ENCODE measurements at regions not wholly inside any gene's neighbourhood (a gene's known extent, or its start where the extent isn't known, plus 50 kb on each side); places are given as distances from the start of the nearest gene placed in this dataset.
A peak's percentile ranks its signal among the peaks of the same experiment; 100 is the strongest.
"Not testable (repeated sequence)": the region's sequence is repeated elsewhere in the genome, so short reads cannot be mapped to it uniquely, and the experiment has no call there.

DNA sequence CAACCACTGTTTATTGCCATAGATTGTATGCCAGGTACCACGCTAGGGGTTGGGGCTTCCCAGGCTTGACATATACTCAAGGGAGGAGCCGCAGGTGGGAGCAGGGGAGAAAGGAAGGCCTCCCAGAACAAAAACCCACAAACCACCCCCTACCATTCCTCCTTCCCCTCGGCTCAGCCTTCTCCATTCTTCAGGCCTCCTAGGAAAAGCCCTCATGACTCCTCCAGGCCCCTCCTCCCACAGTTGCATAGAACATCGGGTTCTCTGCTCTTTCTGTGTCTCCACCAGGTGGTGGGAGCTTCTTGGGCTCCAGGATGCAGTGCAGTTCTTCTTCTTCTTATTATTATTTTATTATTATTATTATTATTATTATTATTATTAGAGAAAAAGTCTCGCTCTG, 80.3 kb downstream of the ZFP36L2 start:
- DNase-seq, result no peak

DNA sequence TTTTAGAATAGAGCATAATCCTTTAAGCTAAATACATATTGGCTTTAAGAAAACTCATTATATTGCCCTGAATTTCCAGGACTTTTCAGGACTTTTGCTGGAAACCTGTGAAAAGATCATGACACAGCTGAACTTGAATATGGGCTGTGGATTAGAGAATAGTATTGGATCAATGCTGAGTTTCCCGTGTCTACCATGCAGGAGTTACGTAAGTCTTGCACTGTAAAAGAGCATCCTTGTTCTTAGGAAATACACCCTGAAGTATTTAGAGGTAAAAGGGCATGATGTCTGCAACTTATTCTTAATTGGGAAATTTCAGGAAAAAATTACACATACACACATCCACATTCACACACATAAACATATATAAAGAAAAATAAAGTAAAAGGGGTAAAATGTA, 82.1 kb downstream of the ZFP36L2 start:
- DNase-seq, result no peak

DNA sequence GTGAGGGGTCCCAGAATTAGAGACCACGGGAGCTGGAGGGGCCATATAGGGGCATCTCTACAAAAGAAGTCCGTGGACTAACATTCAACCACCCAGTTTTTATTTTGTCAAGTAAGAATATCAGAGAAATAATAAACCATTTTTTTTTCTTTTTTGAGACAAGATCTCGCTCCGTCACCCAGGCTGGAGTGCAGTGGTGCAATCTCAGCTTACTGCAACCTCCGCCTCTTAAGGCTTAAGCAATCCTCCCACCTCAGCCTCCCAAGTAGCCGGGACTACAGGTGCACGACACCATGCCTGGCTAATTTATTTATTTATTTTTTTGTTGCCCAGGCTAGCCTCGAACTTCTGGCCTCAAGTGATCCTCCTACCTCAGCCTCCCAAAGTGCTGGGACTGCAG, 82.7 kb downstream of the ZFP36L2 start:
- DNase-seq, result no peak

DNA sequence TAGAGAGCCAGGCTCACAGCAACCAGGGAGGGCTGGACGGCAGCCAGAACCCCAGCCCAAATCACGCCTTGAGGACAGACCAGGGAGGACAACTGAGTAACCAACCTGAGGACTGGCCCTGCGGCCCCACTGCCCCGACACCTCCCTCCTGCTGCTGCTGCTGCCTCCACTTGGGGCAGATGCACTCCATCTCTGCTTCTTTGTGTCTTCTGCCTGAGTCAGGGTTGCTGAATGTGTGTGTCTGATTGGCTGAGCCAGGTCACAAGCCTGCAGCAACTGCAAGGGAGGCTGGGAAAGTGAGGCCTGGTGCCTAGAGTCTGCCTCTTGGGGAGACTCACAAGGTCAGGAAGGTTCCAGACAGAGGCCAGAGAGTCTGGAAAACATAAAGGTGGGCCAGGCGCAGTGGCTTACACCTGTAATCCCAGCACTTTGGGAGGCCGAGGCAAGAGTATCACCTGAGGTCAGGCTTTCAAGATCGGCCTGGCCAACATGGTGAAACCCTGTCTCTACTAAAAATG, 83.4 kb downstream of the ZFP36L2 start:
- DNase-seq, result peak; percentile 53

DNA sequence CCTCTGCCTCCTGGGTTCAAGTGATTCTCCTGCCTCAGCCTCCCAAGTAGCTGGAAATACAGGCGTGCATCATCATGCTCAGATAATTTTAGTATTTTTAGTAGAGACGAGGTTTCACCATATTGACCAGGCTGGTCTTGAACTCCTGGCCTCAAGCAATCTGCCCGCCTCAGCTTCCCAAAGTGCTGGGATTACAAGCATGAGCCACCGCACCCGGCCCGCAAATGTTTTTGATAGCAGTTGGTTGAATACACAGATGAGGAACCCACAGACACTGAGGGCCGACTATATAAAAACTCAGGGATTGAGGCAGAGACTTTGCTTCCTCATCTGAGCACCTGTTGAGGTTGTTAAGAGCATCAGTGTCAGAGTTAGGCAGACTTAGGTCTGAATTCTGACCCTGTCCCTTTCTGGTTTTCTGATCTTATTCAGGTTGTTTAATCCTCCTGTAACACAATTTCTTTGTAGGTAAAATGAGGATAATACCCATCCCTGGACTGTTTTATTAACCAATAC, 84.7 kb downstream of the ZFP36L2 start:
- DNase-seq, result not testable (repeated sequence)

DNA sequence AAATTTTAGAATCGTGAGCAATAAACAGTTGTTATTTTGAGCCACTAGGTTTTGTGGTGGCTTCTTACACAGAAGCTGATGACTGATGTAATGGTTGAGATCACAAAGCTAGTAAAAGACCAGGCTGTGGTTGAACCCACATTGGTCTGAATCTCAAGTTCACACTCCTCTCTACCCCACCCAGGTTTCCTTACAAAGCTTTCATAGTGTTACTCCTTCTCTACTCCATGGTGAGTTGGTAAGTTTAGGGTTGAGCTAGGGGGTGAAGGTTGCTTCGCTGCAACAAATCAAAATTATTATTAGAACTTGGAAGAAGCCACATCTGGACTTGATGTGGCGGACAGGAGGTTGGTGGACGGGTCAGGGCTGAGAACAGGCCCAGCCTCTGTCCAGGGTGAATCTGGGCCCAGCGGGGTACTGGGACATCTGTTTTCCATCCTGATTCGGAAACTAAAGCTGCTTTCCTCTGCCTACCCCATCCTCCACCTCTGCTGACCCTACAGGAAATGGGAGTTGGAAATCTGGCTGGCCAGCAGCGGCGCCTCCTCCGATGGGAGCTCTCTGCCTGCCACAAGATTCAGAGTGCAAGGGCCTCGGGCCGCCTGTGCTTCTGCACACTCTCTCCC, 86.3 kb downstream of the ZFP36L2 start:
- peak; percentile 56 for DNase-seq

DNA sequence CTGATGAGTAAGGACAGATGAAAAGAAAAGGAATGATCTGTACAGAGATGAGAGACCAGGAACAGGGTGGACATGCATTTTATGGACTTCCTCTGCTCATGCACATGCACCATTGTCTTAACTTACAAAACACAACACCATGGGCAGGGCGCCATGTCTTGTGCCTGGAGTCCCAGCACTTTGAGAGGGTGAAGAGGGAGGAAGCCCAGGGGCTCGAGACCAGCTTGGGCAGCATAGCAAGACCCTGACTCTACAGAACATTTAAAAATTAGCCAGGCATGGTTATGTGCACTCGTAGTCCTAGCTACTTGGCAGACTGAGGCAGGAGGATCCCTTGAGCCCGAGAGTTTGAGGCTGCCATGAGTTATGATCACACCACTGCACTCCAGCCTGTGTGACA, 86.9 kb downstream of the ZFP36L2 start:
- DNase-seq, result no peak

DNA sequence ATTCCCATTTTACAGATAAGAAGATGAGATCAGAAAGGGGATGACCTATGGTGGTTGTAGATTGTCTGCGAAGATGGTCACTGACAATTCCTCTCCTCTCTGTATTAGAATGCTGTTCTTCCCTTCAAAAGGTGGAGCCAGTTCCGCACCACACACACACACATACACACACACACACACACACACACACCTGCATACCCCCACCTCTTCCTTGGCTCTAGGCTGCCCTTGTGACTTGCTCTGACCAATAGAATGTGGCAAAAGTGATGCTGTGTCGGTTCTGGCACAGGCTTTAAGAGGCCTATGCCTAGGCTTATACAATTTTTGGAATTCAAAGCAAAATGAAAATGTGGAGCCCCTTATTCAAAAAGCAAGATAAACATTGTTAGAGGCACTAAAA, 88.0 kb downstream of the ZFP36L2 start:
- DNase-seq, result no peak

DNA sequence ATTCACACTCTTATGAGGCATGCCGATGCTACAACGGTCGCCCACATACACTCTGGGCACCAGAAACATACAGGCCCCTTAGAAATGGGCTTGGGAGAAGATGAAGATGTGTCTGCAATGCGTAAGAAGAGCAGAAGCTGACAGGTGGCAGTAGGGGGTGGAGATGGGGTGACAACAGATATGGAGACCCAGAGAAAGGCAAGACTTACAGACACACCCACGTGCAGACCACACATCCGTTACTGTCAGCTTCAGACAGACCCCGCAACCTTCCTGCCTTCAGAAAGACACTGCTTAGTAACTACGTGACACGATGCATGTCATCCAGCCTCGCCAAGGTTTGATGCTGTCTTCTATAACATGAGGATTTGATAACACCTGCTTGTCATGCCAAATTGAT, 89.5 kb downstream of the ZFP36L2 start:
- peak; percentile 84 for DNase-seq

DNA sequence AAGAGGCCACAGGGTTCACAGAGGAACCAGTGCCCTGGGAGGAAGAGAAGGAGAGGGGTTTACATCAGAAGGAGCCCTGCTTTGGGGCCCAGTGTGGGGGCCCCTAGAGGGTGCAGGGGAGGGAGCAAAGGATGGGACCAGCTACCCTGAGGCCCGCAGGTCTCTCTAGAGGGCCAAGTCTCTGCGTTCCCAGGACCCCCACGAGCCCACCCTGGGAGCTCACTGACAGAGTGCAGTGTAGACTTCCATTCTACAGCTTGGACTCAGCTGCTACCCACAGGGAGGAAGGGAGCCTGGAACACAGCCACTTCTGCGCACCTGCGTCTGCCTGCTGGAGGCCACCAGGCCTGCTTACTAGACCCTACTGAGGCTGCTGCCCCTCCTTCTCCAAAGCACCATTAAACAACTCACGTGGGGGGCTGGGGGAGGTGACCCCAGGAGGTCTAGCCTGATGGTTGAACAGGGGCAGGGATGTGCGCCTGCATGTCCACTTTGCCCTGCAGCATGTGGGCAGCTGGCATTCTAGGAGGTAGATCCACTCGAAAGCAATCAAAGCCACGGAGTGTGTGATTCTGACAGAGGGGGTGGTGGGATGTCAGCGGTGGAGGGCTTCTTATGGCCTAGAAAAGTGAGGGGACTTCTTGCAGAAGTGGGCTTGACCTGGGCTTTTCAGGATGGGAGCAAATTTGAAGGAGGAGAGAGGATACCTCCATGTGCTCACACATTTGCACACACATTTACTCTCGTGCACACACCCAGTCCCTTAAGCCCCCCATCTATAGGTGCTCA, 90.2 kb downstream of the ZFP36L2 start:
- DNase-seq, result no peak

DNA sequence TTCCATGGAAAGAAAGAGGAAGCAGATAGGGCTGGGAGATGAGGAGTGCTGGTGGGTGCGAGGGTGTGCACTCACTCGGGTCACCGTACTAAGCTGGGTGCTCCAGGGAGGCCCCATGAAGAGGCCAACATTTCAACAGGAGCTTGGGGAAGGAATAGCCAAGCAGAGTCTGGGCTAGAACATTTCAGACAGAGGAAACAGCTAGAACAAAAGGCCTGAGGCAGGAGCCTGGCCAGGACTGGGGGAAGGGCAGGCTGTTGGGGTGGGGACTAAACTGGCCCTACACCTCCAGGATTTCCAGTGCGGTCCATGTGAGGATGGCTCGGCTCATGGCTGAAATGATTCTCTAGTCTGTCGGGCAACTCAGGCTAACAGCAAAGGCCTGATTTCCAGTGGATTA, 90.8 kb downstream of the ZFP36L2 start:
- no peak for DNase-seq

DNA sequence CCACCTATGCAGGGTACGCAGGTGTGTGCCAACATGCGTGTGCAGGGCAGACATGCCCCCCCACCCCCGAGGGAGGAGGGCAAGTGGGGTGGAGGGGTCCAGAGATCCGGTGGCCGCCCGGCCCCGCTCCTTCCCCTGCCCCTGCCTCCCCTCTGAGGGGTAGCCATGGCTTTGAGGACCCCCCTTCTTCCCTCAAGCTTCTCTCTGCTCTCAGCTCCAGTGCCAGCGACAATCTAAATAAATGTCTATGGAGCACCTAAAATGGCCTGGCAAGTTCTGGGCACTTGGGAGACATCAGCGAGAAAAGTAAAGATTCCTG, 91.9 kb downstream of the ZFP36L2 start:
- no peak for DNase-seq

DNA sequence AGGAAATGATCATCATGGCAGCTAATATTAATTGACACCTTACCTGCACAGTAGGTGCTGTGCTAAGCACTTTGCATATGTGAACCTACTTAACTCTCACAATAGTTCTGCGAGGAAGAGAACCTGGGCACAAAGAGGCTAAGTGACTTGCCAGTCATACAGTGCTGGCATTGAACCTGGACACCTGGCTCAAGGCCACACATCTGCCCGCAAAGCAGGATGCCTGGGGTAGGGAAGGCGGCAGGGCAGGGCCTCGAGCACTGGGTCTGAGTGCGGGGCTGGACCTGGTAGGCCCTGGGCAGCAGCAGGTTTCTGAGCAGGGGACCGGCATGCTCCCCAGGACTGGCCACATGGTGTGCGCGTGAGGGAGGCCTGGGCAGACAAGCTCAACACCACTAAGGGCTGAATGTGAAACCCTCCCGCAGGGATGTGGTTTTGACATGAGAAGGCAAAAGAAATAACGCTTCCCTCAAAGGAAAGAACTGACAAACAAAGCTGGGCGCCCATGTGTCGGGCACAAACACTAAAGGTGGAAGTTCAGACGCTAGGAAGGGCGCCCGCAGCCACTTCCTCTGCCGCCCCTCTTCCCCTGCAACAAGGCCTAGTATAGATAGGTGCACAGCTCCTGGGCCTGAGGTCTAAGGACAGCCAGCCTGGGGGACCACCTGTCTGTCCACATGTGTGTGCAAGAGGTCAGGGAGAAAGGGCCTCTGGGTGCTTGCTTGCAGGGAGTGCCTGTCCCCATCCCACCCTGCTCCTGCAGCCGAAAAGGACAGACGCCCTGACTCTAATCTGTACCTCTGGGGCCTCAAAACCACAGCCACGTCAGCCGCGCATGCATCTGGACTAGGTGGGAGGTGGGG, 92.5 kb downstream of the ZFP36L2 start:
- DNase-seq, result peak; percentile 77

DNA sequence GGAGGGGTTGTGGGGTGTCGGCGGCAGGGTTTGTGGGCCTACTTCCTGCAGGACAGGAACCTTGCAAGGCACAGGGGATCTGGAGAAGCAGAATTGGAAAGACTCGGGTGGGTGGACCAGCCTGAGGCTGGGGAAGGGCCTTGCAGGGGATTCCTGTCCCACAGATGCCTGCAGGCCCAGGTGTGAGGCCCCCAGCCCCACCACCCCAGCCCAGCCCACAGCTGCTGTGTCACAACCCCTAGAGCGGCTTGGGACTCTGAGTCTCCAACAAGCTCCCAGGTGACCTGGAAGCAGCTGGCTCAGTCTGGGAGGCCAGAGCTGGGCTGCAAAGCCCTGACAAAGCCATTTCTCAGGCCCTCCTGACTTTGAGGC, 93.1 kb downstream of the ZFP36L2 start:
- no peak for DNase-seq

DNA sequence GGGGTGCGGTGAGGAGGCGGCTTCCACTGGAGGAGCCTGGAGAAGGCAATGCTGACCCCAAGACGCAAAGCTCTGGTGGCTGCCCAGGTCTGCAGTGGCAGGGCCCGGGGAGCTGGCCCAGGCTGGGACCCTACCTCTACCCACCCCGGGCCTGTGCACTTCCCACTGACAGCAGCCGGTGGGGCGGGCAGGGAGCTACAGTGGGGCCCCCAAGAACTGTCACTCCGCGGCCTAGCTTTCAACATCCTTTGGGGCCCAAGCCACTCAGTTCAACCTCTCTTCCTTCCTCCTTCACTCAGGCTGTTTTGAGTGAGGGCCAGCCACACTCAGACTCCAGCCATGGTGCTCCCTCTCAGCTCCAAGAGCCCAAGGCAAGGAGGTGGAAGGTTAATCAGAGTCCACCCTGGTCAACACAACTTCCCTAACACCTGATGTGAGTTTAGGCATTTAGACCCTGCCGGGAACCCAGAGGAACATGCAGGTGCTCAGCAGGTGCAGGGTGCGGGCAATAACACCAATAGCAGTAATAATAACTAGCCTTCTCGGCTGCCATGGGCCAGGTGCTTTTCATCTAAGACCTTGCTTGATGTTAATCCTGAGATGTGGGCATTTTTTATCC, 93.6 kb downstream of the ZFP36L2 start:
- no peak for DNase-seq

DNA sequence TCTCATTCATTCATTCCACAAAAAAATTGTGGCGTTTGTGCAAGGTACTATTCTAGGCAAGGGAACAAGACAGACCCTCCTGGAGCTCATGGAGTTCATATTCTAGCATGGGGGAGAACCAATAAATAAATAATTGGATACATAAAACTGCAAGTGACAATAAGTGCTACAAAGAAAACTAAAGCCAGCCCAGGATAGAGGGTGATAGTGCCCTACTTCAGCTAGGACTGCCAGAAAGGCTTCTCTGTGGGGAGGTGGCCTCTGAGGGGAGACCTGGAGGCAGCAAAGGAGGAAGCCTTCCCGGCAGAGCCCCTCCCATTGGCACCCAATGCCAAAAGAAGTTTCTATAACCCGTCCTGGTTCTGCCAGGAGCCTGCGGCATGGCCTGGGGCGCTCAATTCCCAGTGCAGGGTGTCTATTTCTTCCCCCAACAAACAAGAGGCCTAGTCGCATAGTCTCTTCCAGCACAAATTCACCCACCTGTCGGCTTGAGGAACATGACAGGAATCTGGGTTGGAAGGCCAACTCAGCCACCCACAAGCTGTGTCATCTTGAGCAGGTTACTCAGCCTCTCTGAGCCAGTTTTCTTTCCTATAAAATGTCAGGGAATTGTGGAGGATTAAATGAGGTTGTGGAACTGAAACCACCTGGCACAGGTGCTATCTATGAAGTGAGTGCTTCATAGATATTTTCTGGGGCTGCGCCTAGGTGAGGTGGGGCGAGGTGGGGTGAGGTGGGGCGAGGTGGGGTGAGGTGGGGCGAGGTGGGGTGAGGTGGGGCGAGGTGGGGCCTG, 94.3 kb downstream of the ZFP36L2 start:
- DNase-seq, result no peak

DNA sequence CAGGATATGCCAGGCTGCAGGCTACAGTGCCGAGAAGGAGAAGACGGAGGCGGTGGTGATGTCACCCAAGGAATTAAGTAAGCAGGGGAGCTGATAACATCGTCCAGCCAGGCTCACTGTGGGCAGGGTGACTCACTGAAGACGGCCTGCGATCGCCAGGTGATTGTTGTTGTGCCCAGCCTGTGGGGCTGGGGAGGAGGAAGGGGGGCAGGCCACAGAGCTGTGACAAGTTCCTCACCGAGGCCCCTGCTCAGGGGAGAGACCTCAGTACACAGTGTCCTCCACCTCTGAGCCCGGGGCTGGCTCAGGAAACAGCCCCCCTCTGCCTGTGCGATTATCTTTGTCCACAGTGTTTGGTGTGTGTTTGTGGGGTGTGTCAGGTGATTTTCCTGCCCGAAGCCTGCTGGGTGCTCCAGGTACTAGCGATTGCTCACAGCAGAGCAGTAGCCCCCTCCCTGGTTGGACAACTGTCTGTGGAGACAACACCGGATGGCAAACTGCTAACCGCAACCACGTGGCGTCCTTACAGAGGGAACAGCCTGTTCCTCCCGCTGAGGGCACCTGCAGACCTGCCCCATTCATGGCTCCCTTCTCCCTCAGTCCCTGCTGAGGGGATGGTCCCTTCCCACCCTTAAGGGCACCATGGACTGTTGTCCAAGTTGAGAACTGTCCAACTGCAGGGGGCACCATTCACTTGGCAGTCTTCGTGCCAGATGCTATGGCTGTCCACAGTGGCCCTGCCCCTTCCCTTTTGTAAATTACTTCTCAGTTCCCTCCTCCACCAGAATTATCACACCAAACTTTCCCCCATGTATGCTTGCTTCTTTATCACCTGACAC, 95.1 kb downstream of the ZFP36L2 start:
- DNase-seq, result peak; percentile 88

DNA sequence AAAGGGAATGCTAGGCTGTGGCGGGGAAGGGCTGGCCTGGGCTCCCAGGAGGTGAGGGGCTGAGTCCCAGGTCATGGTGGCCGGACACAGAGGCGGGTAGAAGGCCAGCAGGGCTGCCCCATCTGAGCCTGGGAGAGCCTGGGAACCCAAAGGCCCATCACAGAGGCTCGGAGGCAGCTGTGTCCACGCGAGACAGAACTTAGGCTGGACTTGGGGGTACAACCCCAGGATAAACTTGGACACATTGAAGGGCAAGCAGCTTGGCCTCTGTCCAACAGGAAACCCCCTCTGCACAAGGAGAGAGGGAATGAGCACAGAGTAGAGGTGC, 95.9 kb downstream of the ZFP36L2 start:
- DNase-seq, result no peak

DNA sequence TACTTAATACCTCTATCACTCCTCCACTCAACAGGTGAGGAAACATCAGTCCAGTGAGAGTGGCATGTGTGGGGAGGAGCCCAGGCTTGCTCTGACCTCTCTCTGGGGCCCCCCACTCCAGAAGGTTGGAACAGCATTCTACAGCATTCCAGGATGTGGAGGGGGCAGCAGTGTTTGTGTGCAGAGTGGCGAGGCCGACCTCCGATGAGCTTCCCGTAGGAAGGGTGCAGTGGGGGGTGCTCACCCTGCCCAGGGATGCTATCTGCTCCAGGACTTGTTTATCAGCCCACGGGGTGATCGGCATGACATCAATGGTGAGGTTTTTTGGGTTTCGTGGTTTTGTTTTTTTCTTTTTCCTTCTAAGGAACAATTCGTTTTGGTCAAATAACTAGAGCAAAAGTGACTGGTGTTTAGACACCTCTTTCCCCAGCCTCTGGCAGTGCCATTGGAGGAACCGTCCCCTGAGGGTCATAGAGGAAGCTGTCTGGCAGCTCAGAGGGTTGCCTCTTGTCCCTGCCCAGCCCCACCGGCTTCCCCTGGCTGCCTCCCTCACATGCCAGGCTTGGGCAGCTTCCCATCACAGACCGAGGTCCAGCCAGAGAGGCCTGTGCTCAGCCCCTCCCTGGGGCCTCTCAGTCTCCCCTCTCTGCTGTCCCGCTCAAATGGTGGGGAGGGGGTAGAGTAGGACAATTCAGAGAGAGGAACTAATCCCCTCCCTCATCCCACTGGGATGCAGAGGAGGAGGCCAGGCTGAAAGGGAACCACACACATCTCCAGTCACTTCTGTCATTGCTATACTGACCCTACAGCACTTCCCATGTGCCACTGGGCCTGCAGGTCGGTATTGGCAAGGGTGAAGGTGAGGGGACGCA, 96.5 kb downstream of the ZFP36L2 start:
- DNase-seq, result peak; percentile 46

DNA sequence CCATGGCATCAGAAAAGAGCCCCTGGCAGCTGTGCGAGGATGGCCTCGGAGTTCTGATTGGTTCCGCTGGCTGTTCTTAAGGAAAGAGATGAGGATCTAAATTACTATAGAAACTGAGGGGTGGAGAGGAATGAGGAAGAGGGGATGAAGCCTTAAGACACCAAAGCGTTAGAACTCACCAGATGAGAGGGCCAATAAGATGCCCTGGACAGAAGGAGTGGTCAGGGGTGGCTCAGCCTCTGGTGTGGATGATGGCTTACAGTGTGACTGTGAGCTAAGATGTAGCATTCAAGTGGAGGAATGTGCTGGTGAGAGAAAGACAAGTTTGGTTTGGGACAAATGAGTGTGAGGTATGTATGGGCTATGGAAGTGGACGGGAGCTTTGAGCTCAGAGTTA, 97.8 kb downstream of the ZFP36L2 start:
- DNase-seq, result no peak

Measured in CD4-positive, alpha-beta T cell treated with Interleukin-21 for 1 hour (primary cell).